Globus pallidus (tissue), 1 donor: ENCODE measurements at regions not wholly inside any gene's neighbourhood (a gene's known extent, or its start where the extent isn't known, plus 50 kb on each side); places are given as distances from the start of the nearest gene placed in this dataset.
"Not testable (repeated sequence)": the region's sequence is repeated elsewhere in the genome, so short reads cannot be mapped to it uniquely, and the experiment has no call there.

ENCODE experiments used
- DNase-seq: peaks from one replicate; pipeline ENCODE4 v3.0.0-alpha.2; 2015; ENCODE audit warnings: low spot score

DNA sequence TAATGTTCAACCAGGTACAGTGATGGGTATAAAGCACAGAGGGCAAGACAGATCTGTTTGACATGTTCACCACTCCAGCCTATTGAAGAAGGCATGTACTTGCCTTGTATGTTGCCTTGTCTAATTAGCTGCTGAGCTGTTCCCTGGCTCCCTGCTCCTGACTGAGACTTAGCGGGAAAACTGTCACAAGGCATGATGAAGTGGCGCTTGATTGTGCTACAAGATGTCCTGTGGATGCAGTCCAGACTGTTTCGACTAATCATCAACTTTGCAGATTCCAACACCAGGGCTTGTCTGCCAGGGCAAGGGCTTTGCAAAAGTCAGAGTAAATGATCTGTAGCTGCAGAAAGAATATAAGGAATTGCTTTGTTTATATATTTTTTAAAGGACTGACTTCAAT lies 136.2 kb upstream of the NRBF2 start:
- DNase-seq: no peak

GRCh38 chr10:62996516-62996915 lies 136.6 kb upstream of the NRBF2 start:
- no peak for DNase-seq

GRCh38 chr10:62993121-62993520 lies 140.0 kb upstream of the NRBF2 start:
- DNase-seq: no peak

DNA sequence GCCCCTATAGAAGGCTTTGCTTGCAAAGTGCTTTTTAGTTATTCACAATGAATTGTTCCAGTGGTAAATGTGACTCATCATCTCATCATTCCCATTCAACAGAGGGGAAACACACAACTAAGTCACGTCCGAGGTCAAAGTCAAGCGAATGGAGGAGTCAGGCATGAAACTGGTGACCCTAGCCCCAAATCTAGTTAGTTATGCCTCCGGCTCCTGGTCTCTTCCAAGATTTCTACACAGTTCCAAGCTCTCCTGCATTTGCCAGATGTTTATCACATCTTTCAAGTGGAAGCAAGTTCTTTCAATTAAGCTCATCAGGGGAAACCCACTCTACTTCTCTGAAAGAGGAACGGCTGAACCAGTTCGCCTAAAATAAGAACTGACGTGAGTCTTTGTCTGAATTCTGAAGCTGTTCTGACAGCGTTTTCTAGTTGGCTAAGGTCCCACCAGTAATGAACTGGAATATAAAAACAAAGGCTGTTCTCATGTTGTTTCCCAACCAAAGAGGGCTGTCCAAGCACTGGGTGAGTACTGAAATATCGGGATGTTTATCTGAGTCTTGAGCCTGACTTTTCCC lies 140.9 kb upstream of the NRBF2 start:
- peak; percentile 64 for DNase-seq

GRCh38 chr10:62990126-62990525 lies 143.0 kb upstream of the NRBF2 start:
- DNase-seq: no peak

DNA sequence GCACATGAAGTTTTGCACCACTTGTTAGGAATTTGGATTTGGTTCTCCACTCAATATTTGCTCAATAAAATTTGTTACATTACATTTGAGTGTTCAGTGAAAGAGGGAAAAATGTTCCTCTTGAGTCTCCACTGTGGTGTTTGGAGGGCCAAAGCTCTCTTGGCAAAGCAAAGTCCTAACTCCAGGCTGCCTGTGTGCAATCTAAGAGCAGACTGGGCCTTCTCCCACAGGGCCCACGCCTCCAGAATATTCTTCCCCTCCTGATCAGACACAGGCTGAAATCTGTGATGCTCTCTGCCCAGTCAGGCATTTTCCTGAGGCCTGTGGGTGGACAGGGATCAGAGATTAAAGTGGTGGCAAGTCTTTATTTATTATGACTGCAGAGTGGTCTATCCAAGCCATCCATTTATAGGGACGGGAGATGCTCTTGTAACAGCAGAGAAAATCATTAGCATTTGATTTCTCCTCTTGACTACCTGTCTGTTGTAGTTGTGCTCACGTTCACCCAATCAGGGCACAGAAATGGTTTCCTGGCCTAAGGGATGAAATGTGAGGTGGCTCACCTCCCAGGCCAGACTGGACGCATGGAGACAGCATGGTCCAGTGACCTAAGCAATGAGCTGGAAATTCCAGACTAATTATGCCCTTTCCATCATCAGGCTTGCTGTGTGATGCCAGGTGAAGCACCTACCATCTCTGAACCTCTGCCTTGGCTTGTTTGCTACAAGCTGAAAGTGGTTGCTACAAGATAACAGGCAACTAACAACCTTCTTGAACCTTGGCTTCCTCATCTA lies 147.1 kb upstream of the NRBF2 start:
- DNase-seq: no peak

GRCh38 chr10:62981096-62981495 lies 152.0 kb upstream of the NRBF2 start:
- DNase-seq: no peak

DNA sequence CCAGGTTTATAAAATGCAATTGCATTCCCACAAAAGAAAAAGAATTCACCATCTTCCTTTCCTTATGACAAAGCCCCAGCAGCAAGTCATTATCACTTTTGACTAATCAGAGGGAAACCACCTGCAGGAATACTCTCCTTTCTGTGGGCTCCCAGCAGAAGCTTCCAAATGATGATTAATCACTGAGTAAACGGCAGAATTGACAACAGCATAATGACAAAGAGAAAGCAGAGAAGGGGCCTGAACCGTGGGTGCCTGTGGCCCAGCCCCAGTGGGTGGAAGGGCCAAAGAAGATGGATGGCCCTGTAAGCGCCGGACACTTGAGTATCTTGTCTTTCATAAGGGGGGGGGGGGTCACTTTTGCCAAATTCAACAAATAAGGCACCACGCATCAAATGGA lies 152.4 kb upstream of the NRBF2 start:
- no peak for DNase-seq

DNA sequence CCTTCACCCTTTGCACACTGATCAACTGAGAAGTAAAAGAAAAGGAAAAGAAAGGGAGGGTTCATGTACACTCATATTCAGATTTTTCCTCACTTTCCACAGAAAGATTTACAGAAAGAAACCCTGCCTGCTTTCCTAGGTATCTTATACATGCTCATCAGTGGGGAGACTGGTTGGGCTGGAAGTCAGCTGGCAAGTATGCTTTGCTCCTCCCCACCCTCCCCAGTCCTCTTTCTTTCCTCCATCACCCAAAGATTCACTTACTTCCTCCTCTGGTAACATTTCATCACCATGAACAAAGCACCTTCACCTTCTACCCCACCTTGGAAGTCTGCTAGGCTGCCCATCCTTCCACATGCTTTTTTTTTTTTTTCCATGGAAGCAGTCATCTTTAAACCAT lies 153.2 kb upstream of the NRBF2 start:
- DNase-seq: no peak

DNA sequence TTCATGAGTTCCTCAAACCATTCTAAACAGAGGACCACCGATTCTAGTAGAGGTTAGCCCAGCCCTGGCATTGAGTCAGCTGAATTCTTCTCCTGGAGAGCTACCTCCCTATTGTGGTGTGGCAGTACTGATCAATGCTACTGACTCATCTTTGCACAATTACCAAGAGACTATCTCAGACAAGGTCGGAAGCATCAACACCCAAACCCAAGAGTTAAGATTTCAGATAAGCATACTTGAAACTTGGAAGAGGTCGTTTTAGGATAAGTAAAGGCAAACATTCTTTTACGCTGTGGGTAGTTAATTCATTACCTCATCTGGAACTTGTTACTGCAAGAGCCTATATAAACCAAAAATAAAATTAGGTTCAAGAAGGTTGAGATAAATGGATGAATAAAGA lies 154.6 kb upstream of the NRBF2 start:
- no peak for DNase-seq

DNA sequence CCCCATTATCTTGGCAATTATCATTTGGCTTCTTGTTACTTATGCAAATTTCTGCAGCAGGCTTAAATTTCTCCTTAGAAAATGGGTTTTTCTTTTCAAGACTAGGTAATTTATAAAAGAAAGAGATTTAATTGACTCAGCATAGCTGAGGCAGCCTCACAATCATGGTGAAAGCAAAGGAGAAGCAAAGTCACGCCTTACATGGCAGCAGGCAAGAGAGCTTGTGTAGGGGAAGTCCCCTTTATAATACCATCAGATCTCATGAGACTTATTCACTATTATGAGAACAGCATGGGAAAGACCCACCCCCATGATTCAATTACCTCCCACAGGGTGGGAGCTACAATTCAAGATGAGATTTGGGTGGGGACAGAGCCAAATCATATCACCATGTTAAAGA lies 158.3 kb upstream of the NRBF2 start:
- DNase-seq: not testable (repeated sequence)

DNA sequence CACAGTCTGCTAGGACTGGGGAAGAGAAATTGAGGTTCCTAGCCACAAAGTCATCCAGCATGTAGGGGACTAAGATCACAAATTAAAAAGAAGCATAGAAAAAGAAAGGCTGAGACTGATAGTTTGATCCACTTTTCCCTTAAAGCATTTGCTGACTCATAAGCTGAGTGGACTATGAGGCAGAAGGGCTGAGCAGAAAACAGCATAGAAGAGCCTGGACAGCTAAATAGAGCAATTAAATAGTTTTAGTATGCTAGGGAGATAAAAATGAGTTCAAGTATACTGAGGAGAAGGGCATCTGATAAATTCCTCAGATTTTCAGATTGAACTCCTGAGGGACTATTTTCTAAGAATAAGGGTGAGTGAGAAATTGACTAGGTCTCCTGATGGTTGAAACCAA lies 155.9 kb upstream of the EGR2 start:
- no peak for DNase-seq

DNA sequence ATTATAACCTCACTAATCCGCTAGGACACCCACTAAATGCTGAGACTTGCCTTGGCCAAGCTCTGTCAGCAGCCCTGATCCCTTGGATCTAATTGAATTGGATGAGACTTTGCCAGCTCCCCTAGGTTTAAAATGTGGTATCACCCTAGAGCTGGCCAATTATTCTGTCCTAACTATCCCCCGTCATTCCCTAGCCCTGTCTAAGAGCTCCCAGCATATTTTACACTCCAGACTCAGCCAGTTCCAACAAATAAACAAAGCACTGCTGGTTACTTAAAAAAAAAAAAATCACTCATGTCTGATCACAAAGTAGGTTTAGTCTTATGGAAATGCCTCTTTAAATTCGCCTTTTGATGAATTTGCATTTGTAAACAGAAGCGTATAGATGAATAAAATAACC lies 147.9 kb upstream of the EGR2 start:
- no peak for DNase-seq

DNA sequence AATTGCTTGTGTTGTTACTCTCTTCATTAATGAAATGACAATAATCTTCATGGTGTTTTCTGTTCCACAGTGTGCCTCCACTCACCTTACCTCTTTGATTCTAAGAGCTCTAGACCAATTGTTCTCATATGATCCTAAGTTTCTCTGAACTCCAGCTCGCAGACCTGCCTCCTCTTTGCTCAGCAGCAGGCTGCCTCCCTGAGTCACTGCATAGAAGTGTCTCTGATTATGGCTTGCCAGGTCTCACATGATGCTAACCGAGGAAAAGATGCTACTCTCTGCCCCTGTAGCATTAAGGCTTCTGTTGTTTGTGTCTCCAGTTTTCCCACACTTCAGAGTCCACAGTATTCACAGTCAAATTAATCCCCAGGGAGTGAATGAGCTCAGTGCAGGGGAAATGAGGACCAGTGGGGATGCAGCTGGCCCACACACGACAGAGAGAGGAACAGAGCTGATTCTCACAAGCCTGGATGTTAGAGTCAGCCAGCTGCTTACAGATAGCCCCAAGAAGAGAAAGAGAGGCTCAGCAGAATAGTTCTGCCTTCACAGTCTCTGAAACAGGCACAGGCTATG lies 145.9 kb upstream of the EGR2 start:
- no peak for DNase-seq

DNA sequence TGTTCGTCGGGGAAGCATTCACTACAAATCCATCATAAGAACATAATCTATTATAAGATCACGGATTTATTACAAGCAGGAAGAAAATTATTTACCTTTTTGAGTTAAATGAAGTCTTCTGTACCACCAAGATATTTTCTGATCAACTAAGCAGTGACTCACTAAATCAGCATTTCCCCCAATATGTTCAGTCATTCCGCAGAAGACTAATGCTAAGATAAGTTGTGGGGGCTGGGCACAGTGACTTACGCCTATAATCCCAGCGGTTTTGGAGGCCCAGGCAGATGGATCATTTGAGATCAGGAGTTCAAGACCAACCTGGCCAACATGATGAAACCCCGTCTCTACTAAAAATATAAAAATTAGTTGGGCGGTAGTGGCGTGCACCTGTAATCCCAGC lies 144.2 kb upstream of the EGR2 start:
- no peak for DNase-seq

DNA sequence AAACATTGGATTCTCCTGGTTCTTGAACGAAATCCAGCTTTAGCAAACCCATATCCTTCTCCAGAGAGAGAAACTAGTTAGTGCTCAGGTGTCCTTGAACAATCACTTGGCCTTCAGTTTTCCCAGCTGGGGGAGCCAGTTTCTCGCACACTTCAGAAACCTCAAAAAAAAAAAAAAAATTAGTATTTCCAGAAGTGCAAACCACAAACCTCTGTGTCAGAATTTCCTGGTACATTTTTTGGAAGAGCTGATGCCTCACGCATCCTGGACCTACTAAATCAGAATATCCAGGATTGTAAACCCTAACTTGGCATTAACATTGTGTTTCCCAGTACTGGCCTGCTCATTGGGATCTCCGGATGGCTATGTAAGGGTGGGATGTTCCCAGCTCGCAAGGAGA lies 143.4 kb upstream of the EGR2 start:
- no peak for DNase-seq

GRCh38 chr10:62958980-62959379 lies 142.8 kb upstream of the EGR2 start:
- DNase-seq: no peak

- DNase-seq: no peak
Observed at GRCh38 chr10:62946278-62946677, 130.1 kb upstream of the EGR2 start.

- DNase-seq: no peak
Observed at GRCh38 chr10:62939698-62940097, 123.5 kb upstream of the EGR2 start.

- no peak for DNase-seq
Observed at GRCh38 chr10:62938672-62939071, 122.5 kb upstream of the EGR2 start.

DNA sequence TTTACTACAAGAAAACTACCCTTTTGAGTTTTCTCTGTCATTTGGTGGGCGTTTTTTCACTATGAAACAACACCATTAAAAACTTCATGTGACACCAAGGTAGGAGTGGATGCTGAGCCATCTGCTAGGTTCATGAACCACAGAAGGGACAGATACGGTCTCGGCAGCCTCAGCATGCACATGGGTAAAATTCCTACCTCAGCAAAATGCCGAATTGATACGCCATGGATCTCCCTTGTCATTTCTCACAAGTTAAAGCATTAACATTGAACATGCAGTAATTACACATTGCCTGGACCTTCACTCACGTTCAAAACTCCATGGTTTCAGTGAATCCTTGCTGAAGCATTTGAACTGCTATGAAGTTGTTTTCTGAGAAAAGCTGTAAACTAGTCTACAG lies 121.5 kb upstream of the EGR2 start:
- DNase-seq: no peak

GRCh38 chr10:62935022-62935421 lies 118.9 kb upstream of the EGR2 start:
- DNase-seq: no peak

DNA sequence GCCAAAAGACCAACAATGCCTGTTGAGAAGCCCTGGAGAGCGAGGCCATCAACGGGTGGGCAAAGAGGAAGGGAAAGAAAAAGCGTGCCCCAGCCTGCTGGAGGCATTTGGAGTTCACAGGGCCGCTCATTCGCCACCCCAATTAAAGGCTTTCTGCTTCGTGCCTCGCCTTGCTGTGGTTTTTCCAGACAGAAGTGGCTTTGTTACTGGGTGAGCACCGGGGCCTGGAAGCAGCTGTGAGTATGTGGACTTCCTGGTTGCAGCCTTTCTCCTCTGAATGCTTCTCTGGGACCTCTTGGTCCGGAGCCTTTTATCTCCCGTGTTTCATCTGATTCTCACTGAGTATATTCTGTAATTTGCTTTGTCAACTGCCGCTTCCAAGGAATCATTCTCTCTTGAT lies 118.1 kb upstream of the EGR2 start:
- DNase-seq: peak; percentile 20

- not testable (repeated sequence) for DNase-seq
Observed at GRCh38 chr10:62928763-62929162, 112.6 kb upstream of the EGR2 start.
